Ovary (tissue), 3 donors: ENCODE measurements at regions not wholly inside any gene's neighbourhood (a gene's known extent, or its start where the extent isn't known, plus 50 kb on each side); places are given as distances from the start of the nearest gene placed in this dataset.

Experiments
- EP300 ChIP-seq: sonication (generic); formaldehyde crosslinking; IDR thresholded peaks from one replicate; pipeline ENCODE4 v1.6.1; 2017; ENCODE audit warnings: antibody characterized with exemption
- POLR2A ChIP-seq: fragments of 450-650 bp; IDR thresholded peaks from one replicate; pipeline ENCODE4 v1.6.1; 2017; ENCODE audit warnings: antibody characterized with exemption, mild to moderate bottlenecking, moderate library complexity
- TF ChIP-seq, protein P1 (sequence below), 3 donors: fragments of 450-650 bp in 2 of 3; fragments of 200-600 bp in 1 of 3; IDR thresholded peaks; one replicate each; pipeline versions ENCODE4 v1.5.1 to v1.8.0; 2016 to 2022; ENCODE audit warnings: antibody characterized with exemption in 3 of 3, mild to moderate bottlenecking in 1 of 3
- donor health status: DM: no; HTN: no; CAD: no.

DNA sequence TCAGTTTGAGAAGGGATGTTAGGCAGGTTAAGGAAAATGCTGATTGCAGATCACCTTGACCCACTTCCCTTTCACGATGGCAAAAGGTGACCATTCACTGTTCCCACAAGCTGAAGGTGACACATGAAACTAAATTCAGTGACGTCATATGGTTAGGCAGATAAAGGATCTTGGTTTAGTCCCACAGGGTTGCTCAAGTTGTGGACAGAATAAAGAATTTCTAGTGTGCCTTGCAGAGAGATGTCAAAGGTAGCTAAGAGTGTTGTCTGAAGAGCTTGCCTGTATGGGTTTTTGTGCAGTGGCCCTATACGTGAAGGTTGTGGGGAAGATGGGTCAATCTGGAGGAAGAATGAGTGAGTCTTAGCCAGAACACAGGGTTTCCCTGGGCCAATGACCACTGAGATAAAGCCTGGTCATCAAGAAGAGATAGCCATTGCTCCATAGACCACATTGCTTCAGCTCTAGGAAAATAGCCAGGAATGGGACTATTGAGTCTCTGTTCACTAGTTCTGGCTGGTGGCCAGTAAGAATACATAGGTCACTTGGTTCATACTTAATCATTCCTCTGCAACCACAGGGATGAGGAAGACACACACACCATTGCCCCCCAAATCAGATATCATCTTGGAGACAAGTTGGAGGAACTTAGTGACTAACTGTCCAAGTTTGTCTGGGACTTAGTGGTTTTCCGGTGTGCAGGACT, 148.5 kb upstream of the ATXN1 start:
- TF ChIP-seq, protein P1, sequence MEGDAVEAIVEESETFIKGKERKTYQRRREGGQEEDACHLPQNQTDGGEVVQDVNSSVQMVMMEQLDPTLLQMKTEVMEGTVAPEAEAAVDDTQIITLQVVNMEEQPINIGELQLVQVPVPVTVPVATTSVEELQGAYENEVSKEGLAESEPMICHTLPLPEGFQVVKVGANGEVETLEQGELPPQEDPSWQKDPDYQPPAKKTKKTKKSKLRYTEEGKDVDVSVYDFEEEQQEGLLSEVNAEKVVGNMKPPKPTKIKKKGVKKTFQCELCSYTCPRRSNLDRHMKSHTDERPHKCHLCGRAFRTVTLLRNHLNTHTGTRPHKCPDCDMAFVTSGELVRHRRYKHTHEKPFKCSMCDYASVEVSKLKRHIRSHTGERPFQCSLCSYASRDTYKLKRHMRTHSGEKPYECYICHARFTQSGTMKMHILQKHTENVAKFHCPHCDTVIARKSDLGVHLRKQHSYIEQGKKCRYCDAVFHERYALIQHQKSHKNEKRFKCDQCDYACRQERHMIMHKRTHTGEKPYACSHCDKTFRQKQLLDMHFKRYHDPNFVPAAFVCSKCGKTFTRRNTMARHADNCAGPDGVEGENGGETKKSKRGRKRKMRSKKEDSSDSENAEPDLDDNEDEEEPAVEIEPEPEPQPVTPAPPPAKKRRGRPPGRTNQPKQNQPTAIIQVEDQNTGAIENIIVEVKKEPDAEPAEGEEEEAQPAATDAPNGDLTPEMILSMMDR (IDR thresholded peaks at IDR 0.05): no peak
- no peak for TF ChIP-seq POLR2A
- no peak for TF ChIP-seq EP300
